ENCODE measurements at regions not wholly inside any gene's neighbourhood (a gene's known extent, or its start where the extent isn't known, plus 50 kb on each side); places are given as distances from the start of the nearest gene placed in this dataset.

DNA sequence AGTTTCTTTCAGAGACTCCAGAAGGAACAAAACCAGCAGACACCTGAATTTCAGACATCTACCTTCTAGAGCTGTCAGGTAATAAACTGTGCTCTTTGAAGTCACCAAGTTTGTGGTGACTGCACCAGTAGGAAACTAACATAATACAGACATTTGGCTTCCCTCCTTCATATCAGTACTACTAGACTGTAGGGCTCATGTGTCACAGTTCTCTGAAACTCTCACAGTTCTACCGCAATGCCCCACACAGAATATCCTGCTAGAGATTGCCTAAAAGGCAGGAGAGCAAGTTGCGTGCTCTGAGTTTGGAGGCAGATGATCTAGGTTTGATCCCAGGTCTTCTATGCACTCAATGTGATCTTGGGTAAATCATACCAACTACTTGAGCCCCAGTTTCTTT lies 205.0 kb upstream of the LRFN2 start:
- Histone ChIP-seq H3K9me3 (no peaks in the 10 kb centered on the region), H3K36me3 (no peaks in the 10 kb centered on the region), H3K4me3 (no peak overlapping the region), H3K27ac (no peak overlapping the region), H3K27me3 (no peaks in the 10 kb centered on the region), H3K4me1 (peaks cover 5% of the 10 kb centered on the region)
- ATAC-seq (no peak), DNase-seq (no peak)
- TF ChIP-seq, protein P1, sequence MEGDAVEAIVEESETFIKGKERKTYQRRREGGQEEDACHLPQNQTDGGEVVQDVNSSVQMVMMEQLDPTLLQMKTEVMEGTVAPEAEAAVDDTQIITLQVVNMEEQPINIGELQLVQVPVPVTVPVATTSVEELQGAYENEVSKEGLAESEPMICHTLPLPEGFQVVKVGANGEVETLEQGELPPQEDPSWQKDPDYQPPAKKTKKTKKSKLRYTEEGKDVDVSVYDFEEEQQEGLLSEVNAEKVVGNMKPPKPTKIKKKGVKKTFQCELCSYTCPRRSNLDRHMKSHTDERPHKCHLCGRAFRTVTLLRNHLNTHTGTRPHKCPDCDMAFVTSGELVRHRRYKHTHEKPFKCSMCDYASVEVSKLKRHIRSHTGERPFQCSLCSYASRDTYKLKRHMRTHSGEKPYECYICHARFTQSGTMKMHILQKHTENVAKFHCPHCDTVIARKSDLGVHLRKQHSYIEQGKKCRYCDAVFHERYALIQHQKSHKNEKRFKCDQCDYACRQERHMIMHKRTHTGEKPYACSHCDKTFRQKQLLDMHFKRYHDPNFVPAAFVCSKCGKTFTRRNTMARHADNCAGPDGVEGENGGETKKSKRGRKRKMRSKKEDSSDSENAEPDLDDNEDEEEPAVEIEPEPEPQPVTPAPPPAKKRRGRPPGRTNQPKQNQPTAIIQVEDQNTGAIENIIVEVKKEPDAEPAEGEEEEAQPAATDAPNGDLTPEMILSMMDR (IDR thresholded peaks at IDR 0.05) = no peak
- intact Hi-C loops (cut with DNase I) = no loop called here

DNA sequence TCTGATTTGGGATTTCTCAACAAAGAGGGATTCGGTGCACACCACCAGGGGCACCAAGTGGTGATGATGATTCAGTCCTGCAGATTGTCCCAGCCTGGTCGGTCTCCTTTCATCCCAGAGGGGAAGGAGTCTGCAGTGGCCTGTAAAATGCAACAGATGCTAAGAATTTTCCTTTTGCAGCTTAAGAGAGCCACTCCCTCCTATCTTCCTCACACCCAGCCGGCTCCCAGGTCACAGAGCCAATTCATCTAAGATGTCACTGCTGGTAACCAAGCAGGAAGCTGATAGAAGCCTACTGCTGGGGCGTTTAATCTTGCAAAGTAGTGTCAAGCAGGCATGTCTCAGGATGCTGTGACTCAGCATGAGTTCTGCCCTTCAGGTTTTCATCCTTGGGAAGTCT lies 203.8 kb upstream of the LRFN2 start:
- Histone ChIP-seq H3K36me3 (no peaks in the 10 kb centered on the region), H3K4me3 (no peak overlapping the region), H3K27me3 (no peaks in the 10 kb centered on the region), H3K4me1 (peaks cover 5% of the 10 kb centered on the region), H3K27ac (no peak overlapping the region), H3K9me3 (no peaks in the 10 kb centered on the region)
- intact Hi-C loops (cut with DNase I) = no loop called here
- DNase-seq = no peak
- ATAC-seq = no peak
- TF ChIP-seq, protein P1 (IDR thresholded peaks at IDR 0.05) = no peak

DNA sequence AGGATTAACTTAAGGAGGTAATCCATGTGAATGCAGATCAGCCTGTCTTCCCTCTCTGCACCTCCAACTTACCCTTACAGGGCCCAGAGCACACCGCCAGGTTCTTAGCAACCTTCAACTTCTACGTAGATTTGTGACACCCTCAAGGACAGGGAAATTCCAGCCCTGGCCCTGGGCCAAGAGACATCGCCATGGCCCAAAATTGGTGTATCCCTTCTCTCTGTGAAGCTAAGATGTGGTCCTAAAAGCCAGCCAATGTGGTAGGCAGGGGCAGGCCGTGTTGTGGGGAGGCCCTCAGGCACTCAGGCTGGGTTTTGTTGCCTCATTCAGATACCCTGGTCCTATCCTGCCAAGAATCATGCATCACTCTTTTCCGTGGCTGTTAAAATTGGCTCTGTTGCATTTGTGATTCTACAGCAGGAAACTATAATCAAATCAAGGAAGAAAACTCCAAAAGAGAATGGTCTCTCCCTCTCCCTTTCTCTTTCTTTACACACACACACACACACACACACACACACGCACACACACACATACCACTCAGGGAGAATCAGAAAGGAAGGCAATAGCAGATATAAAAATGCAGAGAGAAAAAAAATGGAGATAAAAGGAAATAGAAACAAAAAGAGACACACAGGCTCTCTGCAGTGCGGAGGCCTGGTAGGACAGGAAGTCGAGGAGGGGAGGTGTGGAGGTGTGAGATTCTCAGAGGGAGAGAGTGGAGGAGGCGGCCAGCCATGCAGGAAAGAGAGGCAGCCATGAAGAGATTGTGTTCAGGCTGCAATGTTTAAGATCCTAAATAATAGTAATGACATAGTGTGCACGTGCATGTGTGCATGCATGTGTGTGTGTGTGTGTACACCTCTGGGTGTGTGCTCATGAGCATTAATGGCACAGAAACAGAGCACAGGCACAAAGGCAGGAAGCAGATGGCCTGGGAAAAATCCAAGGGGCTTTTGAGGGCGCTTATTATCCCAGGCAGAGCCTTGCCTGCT lies 201.8 kb upstream of the LRFN2 start:
- TF ChIP-seq, protein P1 (IDR thresholded peaks at IDR 0.05) = no peak
- Histone ChIP-seq H3K36me3 (no peaks in the 10 kb centered on the region), H3K4me3 (no peak overlapping the region), H3K4me1 (peaks cover 5% of the 10 kb centered on the region), H3K27me3 (no peaks in the 10 kb centered on the region), H3K27ac (no peak overlapping the region), H3K9me3 (no peaks in the 10 kb centered on the region)
- ATAC-seq = peak; percentile 32
- intact Hi-C loops (cut with DNase I) = no loop called here
- DNase-seq = no peak

DNA sequence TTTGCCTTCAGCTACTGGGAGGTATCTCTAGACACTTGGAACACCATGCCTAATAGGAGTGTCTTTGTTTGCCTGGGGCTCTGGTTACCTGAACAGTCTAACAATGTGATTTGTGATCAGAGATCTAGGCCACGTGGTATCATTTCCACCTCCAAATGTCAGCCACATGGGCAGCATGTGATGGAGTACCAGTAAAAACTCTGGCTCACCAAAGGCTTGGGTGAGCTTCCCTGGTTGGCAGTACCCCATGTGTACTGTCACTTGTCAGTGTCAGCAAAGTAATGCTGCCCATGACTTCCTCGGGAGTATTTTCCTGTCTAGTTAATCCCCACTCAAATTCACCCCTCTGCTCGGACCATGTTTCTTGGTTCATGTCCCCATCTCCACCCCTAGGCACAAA lies 195.2 kb upstream of the LRFN2 start:
- no peak for DNase-seq
- H3K4me1 ChIP-seq = no peaks in the 10 kb centered on the region
- TF ChIP-seq, protein P1 (IDR thresholded peaks at IDR 0.05) = no peak
- no peaks in the 10 kb centered on the region for H3K36me3 ChIP-seq
- H3K27me3 ChIP-seq = no peaks in the 10 kb centered on the region
- no peak for ATAC-seq
- H3K4me3 ChIP-seq = no peak overlapping the region
- no peak overlapping the region for H3K27ac ChIP-seq
- H3K9me3 ChIP-seq = no peaks in the 10 kb centered on the region
- intact Hi-C loops (cut with DNase I) = no loop called here

DNA sequence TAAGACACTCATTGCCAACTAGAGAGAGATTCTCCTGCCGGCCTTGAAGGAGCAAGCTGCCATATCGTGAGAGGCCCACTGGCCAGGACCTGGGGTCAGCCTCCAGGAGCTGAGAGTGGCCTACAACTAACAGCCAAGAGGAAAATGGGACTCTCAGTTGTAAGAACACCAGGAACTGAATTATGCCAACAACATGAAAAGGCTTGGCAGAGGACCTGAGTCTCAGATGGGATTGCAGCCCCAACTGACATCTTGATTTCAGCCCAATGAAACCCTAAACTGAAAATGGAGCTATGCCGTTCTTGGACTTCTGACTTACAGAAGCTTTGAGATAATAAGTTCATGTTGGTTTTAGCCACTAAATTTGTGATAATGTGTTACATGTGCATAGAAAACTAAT lies 193.5 kb upstream of the LRFN2 start:
- intact Hi-C loops (cut with DNase I) = no loop called here

More for the DNA sequence above, 193.5 kb upstream of the LRFN2 start:
- TF ChIP-seq, protein P1 (IDR thresholded peaks at IDR 0.05) = no peak
- H3K36me3 ChIP-seq = no peaks in the 10 kb centered on the region
- no peak overlapping the region for H3K4me3 ChIP-seq
- no peaks in the 10 kb centered on the region for H3K4me1 ChIP-seq
- H3K27me3 ChIP-seq = peaks cover 4% of the 10 kb centered on the region
- no peak overlapping the region for H3K27ac ChIP-seq
- DNase-seq (no peak), ATAC-seq (no peak)
- H3K9me3 ChIP-seq = no peaks in the 10 kb centered on the region

Data from upper lobe of right lung (tissue), 1 donor.